Vagina (tissue), 2 donors: ENCODE measurements at regions not wholly inside any gene's neighbourhood (a gene's known extent, or its start where the extent isn't known, plus 50 kb on each side); places are given as distances from the start of the nearest gene placed in this dataset.

Experiments
- DNase-seq, 2 donors: peaks; one replicate each; pipeline ENCODE4 v3.0.0-alpha.2; 2017; ENCODE audit errors: extremely low spot score in 2 of 2
- H3K27ac ChIP-seq: fragments of 200-600 bp; sonication (generic); one replicate; pipeline ENCODE4 v1.5.1; 2019
- H3K27me3 ChIP-seq: fragments of 200-600 bp; sonication (generic); one replicate; pipeline ENCODE4 v1.5.1; 2019
- H3K36me3 ChIP-seq, 2 donors: fragments of 200-600 bp; sonication (generic); one replicate each; pipeline ENCODE4 v1.5.1; 2017 to 2019
- H3K4me1 ChIP-seq: fragments of 200-600 bp; sonication (generic); one replicate; pipeline ENCODE4 v1.5.1; 2019
- H3K4me3 ChIP-seq, 2 donors: fragments of 200-600 bp; sonication (generic); 1 replicate in 1 of 2; 2 replicates in 1 of 2; pipeline ENCODE4 v1.5.1; 2016 to 2019
- H3K9me3 ChIP-seq: fragments of 200-600 bp; sonication (generic); one replicate; pipeline ENCODE4 v1.5.1; 2019
- POLR2A ChIP-seq, 2 donors: fragments of 450-650 bp; IDR thresholded peaks; one replicate each; pipeline ENCODE4 v1.6.1; 2017; ENCODE audit warnings: antibody characterized with exemption in 2 of 2, mild to moderate bottlenecking in 2 of 2, moderate library complexity in 2 of 2
- POLR2AphosphoS5 ChIP-seq, 2 donors: sonication (generic); formaldehyde crosslinking; IDR thresholded peaks; one replicate each; pipeline ENCODE4 v1.9.0; 2017; ENCODE audit warnings: antibody characterized with exemption in 2 of 2, mild to moderate bottlenecking in 2 of 2, low read depth in 1 of 2; ENCODE audit not compliant: insufficient read depth in 1 of 2
- intact Hi-C: fragments of 100-400 bp; cut with DNase I; formaldehyde crosslinking; loops from one replicate; pipeline ENCODE4 v1.15.1; 2023
- TF ChIP-seq, protein P1 (sequence below), 3 experiments: fragments of 450-650 bp in 2 of 3; fragments of 200-600 bp in 1 of 3; sonication (generic) in 1 of 3; IDR thresholded peaks; one replicate each; pipeline ENCODE4 v1.5.1; 2017 to 2019; ENCODE audit warnings: antibody characterized with exemption in 3 of 3, mild to moderate bottlenecking in 2 of 3, moderate library complexity in 2 of 3

DNA sequence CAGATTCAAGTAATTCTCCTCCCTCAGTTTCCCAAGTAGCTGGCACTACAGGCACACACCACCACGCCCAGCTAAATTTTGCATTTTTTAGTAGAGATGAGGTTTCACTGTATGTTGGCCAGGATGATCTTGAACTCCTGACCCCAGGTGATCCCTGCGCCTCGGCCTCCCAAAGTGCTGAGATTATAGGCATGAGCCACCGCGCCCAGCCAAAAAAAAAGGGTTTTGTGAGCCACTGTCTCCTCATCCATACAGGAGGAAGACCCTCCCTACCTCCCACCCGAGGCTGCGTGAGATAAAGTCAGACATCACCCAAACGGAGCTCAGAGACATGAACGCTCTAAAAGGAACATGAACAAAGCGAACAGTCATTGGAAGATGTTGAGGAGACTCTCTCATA is 745.7 kb downstream of the BRD1 start:
- Histone ChIP-seq H3K4me3 (no peak overlapping the region), H3K27me3 (no peaks in the 10 kb centered on the region), H3K9me3 (no peaks in the 10 kb centered on the region), H3K27ac (no peak overlapping the region), H3K4me1 (no peaks in the 10 kb centered on the region), H3K36me3 (no peaks in the 10 kb centered on the region)
- TF ChIP-seq POLR2AphosphoS5 (IDR thresholded peaks at IDR 0.05; ENCODE audit: insufficient read depth in 1 of 2, low read depth in 1 of 2) (no peak), POLR2A (IDR thresholded peaks at IDR 0.05) (no peak)
- TF ChIP-seq, protein P1, sequence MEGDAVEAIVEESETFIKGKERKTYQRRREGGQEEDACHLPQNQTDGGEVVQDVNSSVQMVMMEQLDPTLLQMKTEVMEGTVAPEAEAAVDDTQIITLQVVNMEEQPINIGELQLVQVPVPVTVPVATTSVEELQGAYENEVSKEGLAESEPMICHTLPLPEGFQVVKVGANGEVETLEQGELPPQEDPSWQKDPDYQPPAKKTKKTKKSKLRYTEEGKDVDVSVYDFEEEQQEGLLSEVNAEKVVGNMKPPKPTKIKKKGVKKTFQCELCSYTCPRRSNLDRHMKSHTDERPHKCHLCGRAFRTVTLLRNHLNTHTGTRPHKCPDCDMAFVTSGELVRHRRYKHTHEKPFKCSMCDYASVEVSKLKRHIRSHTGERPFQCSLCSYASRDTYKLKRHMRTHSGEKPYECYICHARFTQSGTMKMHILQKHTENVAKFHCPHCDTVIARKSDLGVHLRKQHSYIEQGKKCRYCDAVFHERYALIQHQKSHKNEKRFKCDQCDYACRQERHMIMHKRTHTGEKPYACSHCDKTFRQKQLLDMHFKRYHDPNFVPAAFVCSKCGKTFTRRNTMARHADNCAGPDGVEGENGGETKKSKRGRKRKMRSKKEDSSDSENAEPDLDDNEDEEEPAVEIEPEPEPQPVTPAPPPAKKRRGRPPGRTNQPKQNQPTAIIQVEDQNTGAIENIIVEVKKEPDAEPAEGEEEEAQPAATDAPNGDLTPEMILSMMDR (IDR thresholded peaks at IDR 0.05): no peak
- no peak for DNase-seq
- intact Hi-C loops: no loop called here

DNA sequence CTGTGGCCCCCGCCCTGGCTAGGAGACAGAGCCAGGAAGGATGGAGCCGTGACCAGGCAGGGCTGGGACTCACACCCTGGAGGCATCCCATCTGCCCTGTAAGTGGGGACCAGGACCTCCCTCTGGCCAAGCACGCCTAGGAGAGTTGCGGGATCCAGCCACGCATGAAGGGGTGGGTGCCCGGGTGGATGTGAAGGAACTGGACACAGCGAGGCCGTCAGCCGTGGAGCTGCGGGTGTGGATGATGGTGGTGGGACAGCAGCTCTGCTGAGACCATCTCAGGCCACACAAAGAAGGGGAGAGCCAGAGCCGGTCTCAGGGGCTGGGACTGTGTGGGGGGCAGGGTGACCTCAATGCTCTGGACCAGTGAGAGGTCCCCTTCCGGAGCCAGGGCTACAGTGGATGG is 746.4 kb downstream of the BRD1 start:
- Histone ChIP-seq H3K27ac (no peak overlapping the region), H3K27me3 (no peaks in the 10 kb centered on the region), H3K4me1 (no peaks in the 10 kb centered on the region), H3K36me3 (no peaks in the 10 kb centered on the region), H3K4me3 (no peak overlapping the region), H3K9me3 (no peaks in the 10 kb centered on the region)
- TF ChIP-seq, protein P1 (IDR thresholded peaks at IDR 0.05): no peak
- TF ChIP-seq POLR2A (IDR thresholded peaks at IDR 0.05): no peak
- TF ChIP-seq POLR2AphosphoS5 (IDR thresholded peaks at IDR 0.05; ENCODE audit: insufficient read depth in 1 of 2, low read depth in 1 of 2): no peak
- intact Hi-C loops: no loop called here
- DNase-seq: no peak

DNA sequence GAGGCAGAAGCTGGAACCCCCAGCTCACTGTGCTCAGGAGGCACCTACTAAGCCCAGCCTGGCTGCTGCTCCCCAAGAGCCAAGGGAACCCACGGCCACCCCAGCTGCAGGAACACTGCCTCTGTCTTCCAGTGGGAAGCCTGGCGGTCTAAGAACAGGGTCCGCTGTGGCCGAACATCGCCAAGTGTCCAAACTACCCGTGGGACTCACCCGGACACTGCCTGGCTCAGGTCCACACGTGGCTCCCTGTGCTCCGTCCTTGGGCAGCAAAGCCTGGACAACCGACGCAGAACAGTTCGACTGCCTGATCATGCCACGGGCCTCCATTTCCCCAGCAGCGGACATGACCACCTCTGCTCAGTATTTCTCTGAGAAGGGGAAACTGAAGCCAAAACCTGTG is 747.0 kb downstream of the BRD1 start:
- no peaks in the 10 kb centered on the region for H3K4me1 ChIP-seq
- TF ChIP-seq, protein P1 (IDR thresholded peaks at IDR 0.05): no peak
- TF ChIP-seq POLR2A (IDR thresholded peaks at IDR 0.05) (no peak), POLR2AphosphoS5 (IDR thresholded peaks at IDR 0.05; ENCODE audit: insufficient read depth in 1 of 2, low read depth in 1 of 2) (no peak)
- no peak overlapping the region for H3K4me3 ChIP-seq
- no peaks in the 10 kb centered on the region for H3K36me3 ChIP-seq
- no peaks in the 10 kb centered on the region for H3K27me3 ChIP-seq
- no peak for DNase-seq
- intact Hi-C loops: no loop called here
- H3K9me3 ChIP-seq: no peaks in the 10 kb centered on the region
- H3K27ac ChIP-seq: no peak overlapping the region

DNA sequence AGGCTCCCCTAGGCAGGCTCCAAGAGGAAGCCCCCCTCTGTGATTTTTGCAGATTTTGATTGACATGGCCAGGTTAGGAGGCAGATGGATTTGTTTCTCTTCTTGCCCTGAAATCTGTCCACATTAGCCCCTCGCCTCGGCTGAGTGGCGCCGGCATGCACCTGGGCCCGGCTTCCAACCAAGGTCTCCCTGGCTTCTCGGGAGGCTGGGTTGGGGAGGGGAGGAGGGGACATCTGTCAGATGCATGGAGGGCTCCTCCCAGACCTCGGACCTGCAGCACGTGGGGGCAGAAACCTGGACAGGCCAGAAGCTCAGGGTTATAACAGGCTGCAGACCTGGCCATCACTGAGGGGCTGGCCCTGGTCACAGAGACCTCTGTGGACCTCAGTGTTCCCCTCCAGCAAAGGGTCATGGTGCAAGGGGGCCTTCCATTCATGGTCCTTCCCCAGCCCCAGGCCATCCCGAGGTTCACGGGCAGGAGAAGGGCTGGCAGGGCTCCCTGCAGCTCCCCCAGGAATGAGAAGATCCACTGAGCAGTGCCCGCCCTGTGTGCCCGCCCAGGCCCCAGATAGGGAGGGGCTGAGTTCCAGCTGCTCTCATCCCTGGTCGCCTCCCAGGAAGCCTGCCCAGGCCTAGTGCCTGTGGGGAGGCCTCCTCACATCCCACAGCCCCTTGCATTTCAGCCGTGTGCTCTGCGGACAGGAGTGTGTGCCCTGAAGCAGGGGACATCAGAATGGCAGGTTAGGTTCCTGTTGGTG is 747.8 kb downstream of the BRD1 start:
- TF ChIP-seq POLR2A (IDR thresholded peaks at IDR 0.05): no peak
- TF ChIP-seq, protein P1 (IDR thresholded peaks at IDR 0.05): no peak
- no peak for TF ChIP-seq POLR2AphosphoS5 (IDR thresholded peaks at IDR 0.05; ENCODE audit: insufficient read depth in 1 of 2, low read depth in 1 of 2)
- Histone ChIP-seq H3K27ac (no peak overlapping the region), H3K36me3 (no peaks in the 10 kb centered on the region), H3K9me3 (no peaks in the 10 kb centered on the region), H3K4me3 (no peak overlapping the region), H3K27me3 (no peaks in the 10 kb centered on the region), H3K4me1 (no peaks in the 10 kb centered on the region)
- intact Hi-C loops: no loop called here
- no peak for DNase-seq

DNA sequence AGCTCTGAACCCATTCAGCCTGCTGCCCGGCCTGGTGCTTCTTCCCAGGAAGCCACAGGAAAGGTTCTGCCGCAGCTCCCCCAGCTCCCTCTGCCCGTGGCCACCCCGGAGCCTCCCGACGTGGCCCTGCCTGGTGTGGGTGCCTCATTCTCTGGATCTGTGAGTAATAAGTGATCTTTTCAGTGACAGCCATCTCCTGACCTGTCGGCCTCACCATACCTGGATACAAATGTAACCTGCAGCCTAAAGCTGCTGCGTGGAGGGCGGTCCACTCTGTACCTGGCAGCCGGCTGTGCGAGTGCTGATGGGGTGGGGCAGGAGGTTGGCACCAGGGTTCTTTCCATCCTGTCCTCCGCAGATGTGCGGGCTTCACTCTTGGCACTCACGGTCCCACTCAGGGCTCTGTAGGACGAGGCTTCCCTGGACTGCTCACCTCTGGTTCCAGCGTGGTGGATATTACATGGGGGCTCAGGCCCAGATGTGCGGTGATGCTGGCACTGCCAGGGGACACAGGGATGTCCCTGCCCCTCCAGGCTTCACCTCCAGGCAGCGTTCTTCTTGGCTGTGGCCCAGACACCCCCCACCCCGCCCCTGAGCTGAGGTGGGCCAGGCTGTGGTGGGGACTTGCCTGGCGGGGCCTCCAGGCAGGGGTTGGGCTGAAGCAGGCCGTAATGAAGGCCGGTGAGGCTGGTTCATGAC is 748.5 kb downstream of the BRD1 start:
- Histone ChIP-seq H3K4me3 (no peak overlapping the region), H3K4me1 (no peaks in the 10 kb centered on the region), H3K36me3 (no peaks in the 10 kb centered on the region), H3K9me3 (no peaks in the 10 kb centered on the region), H3K27me3 (no peaks in the 10 kb centered on the region), H3K27ac (no peak overlapping the region)
- no peak for DNase-seq
- TF ChIP-seq POLR2A (IDR thresholded peaks at IDR 0.05): no peak
- no peak for TF ChIP-seq POLR2AphosphoS5 (IDR thresholded peaks at IDR 0.05; ENCODE audit: insufficient read depth in 1 of 2, low read depth in 1 of 2)
- TF ChIP-seq, protein P1 (IDR thresholded peaks at IDR 0.05): no peak
- intact Hi-C loops: no loop called here
